ENCODE measurements at regions not wholly inside any gene's neighbourhood (a gene's known extent, or its start where the extent isn't known, plus 50 kb on each side); places are given as distances from the start of the nearest gene placed in this dataset.

DNA sequence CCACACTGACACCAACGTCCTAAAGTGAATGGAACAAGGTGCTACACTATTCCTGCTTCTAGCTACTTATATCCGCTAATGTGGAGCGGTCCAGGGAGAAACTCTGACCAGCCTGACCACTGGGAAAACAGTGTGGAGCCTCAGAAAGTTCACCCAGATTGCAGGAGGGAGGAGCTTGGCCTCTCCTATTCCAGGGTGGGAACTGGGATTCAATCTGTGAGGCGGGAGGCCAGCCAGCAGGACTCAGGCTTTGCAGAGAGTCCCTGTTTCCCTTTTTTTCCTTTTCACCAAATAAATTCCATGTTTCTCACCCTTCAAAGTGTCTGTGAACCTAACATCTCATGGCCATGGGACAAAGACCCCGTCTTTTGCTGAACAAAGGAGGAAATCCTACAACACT lies 86.4 kb upstream of the SEMA3C start:
- Histone ChIP-seq H3K27ac (no peak overlapping the region), H3K4me1 (replicated peaks in 1 of 2) (no peaks in the 10 kb centered on the region), H3K9me3 (replicated peaks in 1 of 3) (no peaks in the 10 kb centered on the region), H3K4me3 (no peak overlapping the region), H3K36me3 (replicated peaks in 1 of 2) (no peaks in the 10 kb centered on the region), H3K27me3 (no peaks in the 10 kb centered on the region)
- 76 to 90% (median 83%) methylated on average over 5 of the region's 5 CpGs for WGBS, 4 donors
- intact Hi-C loops (cut with DNase I), result no loop called here
- no peak for DNase-seq
- TF ChIP-seq POLR2A (IDR thresholded peaks at IDR 0.05), result no peak
- TF ChIP-seq, protein P1, sequence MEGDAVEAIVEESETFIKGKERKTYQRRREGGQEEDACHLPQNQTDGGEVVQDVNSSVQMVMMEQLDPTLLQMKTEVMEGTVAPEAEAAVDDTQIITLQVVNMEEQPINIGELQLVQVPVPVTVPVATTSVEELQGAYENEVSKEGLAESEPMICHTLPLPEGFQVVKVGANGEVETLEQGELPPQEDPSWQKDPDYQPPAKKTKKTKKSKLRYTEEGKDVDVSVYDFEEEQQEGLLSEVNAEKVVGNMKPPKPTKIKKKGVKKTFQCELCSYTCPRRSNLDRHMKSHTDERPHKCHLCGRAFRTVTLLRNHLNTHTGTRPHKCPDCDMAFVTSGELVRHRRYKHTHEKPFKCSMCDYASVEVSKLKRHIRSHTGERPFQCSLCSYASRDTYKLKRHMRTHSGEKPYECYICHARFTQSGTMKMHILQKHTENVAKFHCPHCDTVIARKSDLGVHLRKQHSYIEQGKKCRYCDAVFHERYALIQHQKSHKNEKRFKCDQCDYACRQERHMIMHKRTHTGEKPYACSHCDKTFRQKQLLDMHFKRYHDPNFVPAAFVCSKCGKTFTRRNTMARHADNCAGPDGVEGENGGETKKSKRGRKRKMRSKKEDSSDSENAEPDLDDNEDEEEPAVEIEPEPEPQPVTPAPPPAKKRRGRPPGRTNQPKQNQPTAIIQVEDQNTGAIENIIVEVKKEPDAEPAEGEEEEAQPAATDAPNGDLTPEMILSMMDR (IDR thresholded peaks at IDR 0.05), result no peak

DNA sequence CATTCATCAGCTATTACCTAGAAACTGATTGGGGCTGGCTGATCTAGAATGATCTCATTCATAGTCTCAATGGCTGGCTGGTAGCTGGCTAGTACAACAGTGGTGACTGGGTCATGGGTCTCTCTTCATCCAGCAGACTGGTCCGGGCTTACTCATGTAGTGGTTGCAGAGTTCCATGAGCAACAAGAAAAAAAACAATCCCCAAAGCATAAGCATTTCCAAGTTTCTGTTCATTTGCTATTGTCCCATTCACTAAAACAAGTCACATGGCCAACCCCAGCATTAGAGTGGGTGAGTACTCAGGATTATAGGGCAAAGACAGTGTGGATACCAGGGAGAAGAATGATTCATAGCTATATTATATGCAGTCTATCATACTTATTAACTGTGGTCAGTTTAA lies 85.2 kb upstream of the SEMA3C start:
- no peak overlapping the region for H3K4me3 ChIP-seq
- 60 to 77% (median 75%) methylated on average over 1 of the region's 1 CpG for WGBS, 4 donors
- no peak overlapping the region for H3K27ac ChIP-seq
- no peak for DNase-seq
- H3K4me1 ChIP-seq (replicated peaks in 1 of 2), result no peaks in the 10 kb centered on the region
- no peaks in the 10 kb centered on the region for H3K36me3 ChIP-seq (replicated peaks in 1 of 2)
- H3K27me3 ChIP-seq, result no peaks in the 10 kb centered on the region
- intact Hi-C loops (cut with DNase I), result no loop called here
- no peaks in the 10 kb centered on the region for H3K9me3 ChIP-seq (replicated peaks in 1 of 3)
- TF ChIP-seq POLR2A (IDR thresholded peaks at IDR 0.05), result no peak
- TF ChIP-seq, protein P1 (IDR thresholded peaks at IDR 0.05), result no peak

DNA sequence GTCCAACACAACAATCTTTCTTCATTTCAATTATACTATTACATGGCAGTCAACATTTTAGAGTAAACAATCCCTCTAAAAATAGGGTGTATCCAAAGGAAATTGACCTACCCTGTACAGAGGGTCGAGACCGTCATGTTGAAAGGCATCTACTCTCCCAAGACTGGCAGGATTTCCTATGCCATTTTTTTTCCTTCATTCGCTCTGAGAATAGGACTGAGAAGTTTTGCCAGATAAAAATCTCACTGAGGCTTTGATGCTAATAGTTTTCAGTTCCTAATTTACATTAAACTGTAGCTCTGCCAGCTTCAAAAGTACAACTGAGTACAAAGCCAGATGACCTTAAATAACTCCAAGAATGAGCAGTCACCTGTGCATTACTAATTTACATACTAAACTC lies 84.5 kb upstream of the SEMA3C start:
- intact Hi-C loops (cut with DNase I), result no loop called here
- no peaks in the 10 kb centered on the region for H3K9me3 ChIP-seq (replicated peaks in 1 of 3)
- TF ChIP-seq, protein P1 (IDR thresholded peaks at IDR 0.05), result no peak
- TF ChIP-seq POLR2A (IDR thresholded peaks at IDR 0.05), result no peak
- no peaks in the 10 kb centered on the region for H3K27me3 ChIP-seq
- H3K27ac ChIP-seq, result no peak overlapping the region
- 50 to 68% (median 56%) methylated on average over 3 of the region's 3 CpGs for WGBS, 4 donors
- H3K4me1 ChIP-seq (replicated peaks in 1 of 2), result no peaks in the 10 kb centered on the region
- no peak overlapping the region for H3K4me3 ChIP-seq
- no peaks in the 10 kb centered on the region for H3K36me3 ChIP-seq (replicated peaks in 1 of 2)
- no peak for DNase-seq

GRCh38 chr7:81002421-81002820 lies 83.6 kb upstream of the SEMA3C start:
- Histone ChIP-seq H3K4me1 (replicated peaks in 1 of 2) (no peaks in the 10 kb centered on the region), H3K9me3 (replicated peaks in 1 of 3) (no peaks in the 10 kb centered on the region), H3K4me3 (no peak overlapping the region), H3K27me3 (no peaks in the 10 kb centered on the region), H3K27ac (no peak overlapping the region), H3K36me3 (replicated peaks in 1 of 2) (no peaks in the 10 kb centered on the region)
- TF ChIP-seq, protein P1 (IDR thresholded peaks at IDR 0.05), result no peak
- no peak for TF ChIP-seq POLR2A (IDR thresholded peaks at IDR 0.05)
- intact Hi-C loops (cut with DNase I), result no loop called here
- DNase-seq, result no peak

All from adrenal gland (tissue), 9 donors.